Pancreas (tissue), 10 donors: ENCODE measurements at regions not wholly inside any gene's neighbourhood (a gene's known extent, or its start where the extent isn't known, plus 50 kb on each side); places are given as distances from the start of the nearest gene placed in this dataset.
A peak's percentile ranks its signal among the peaks of the same experiment; 100 is the strongest.

Source experiments
- ATAC-seq, 4 donors: fragments of 200-7000 bp; cut with Tn5 transposase; one replicate each; pipeline versions ENCODE4 v1.8.0 to v1.9.1; 2020; ENCODE audit warnings: mild to moderate bottlenecking in 4 of 4, moderate library complexity in 4 of 4
- DNase-seq, 6 donors: peaks; one replicate each; pipeline ENCODE4 v3.0.0-alpha.2; 2020
- FAIRE-seq: peaks from 2 replicates; lab custom pipeline; 2012; peaks lifted over from hg19 to GRCh38; lab: Jason Lieb, UNC
- H3K27ac ChIP-seq, 4 donors: fragments of 200-600 bp; sonication (generic); 1 replicate in 3 of 4; 2 replicates in 1 of 4; pipeline versions ENCODE4 v1.5.0 to v1.8.0; 2020
- H3K27me3 ChIP-seq, 4 donors: fragments of 200-600 bp; one replicate each; pipeline ENCODE4 v1.8.0; 2021
- H3K36me3 ChIP-seq, 3 donors: fragments of 200-600 bp; sonication (generic) in 1 of 3; one replicate each; pipeline versions ENCODE4 v1.5.0 to v1.8.0; 2020 to 2021
- H3K4me1 ChIP-seq, 3 donors: fragments of 200-600 bp; one replicate each; pipeline ENCODE4 v1.8.0; 2021
- H3K4me3 ChIP-seq, 4 donors: fragments of 200-600 bp; sonication (generic) in 2 of 4; one replicate each; pipeline versions ENCODE4 v1.5.0 to v1.8.0; 2020 to 2021
- H3K9me3 ChIP-seq, 4 donors: fragments of 200-600 bp; one replicate each; pipeline ENCODE4 v1.8.0; 2021
- WGBS, 2 donors: extraction: QIAGEN DNeasy Blood & Tissue Kit; methylation state at CpG; one replicate each; pipeline ENCODE4 v1.1.7; 2013; 5-methylcytosine and 5-hydroxymethylcytosine counted together
- intact Hi-C, 3 donors: fragments of 100-400 bp; cut with DNase I; formaldehyde crosslinking; loops; one replicate each; pipeline versions ENCODE4 v1.11.1 to v1.14.2; 2022
- TF ChIP-seq, protein P1 (sequence below), 4 donors: fragments of 200-600 bp; sonication (generic) in 3 of 4; IDR thresholded peaks; one replicate each; pipeline versions ENCODE4 v1.5.0 to v1.8.0; 2021; ENCODE audit warnings: antibody characterized with exemption in 4 of 4
- donor health status: healthy with polysubstance abuse.
- donor health status: DM: no; HTN: no; CAD: no; lungs with moderate emphysema.
- donor health status: DM: no; HTN: no; CAD: no.
- donor health status: control.
- donor health status: control.
- donor health status: Bipolar disorder and iron deficiency.
- donor health status: DM: yes; HTN: yes; CAD: no.
- donor health status: DM: no; HTN: no; CAD: no.
- donor health status: DM: no; HTN: no; CAD: no.
- donor health status: DM: yes; HTN: yes; CAD: no.

DNA sequence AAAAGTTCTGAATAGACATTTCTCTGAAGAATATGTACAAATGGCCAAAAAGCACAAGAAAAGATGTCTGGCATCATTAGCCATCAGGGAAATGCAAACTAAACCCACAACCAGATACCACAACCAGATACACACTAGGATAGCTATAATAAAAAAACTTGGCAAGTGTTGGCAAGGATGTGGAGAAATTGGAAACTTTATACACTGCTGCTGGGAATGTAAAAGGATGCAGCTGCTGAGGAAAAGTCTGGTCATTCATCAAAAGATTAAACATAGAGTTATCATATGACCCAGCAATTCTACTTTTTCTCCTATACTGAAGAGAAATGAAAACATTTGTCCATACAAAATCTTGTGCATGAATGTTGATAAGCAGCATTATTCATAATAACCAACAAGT, 92.3 kb downstream of the UCHL1 start:
- FAIRE-seq (no peak), DNase-seq (no peak), ATAC-seq (no peak)
- Histone ChIP-seq H3K27me3 (no peaks in the 10 kb centered on the region), H3K4me3 (no peak overlapping the region), H3K36me3 (no peaks in the 10 kb centered on the region), H3K4me1 (no peaks in the 10 kb centered on the region), H3K9me3 (no peaks in the 10 kb centered on the region), H3K27ac (no peak overlapping the region)
- intact Hi-C loops = no loop called here
- TF ChIP-seq, protein P1, sequence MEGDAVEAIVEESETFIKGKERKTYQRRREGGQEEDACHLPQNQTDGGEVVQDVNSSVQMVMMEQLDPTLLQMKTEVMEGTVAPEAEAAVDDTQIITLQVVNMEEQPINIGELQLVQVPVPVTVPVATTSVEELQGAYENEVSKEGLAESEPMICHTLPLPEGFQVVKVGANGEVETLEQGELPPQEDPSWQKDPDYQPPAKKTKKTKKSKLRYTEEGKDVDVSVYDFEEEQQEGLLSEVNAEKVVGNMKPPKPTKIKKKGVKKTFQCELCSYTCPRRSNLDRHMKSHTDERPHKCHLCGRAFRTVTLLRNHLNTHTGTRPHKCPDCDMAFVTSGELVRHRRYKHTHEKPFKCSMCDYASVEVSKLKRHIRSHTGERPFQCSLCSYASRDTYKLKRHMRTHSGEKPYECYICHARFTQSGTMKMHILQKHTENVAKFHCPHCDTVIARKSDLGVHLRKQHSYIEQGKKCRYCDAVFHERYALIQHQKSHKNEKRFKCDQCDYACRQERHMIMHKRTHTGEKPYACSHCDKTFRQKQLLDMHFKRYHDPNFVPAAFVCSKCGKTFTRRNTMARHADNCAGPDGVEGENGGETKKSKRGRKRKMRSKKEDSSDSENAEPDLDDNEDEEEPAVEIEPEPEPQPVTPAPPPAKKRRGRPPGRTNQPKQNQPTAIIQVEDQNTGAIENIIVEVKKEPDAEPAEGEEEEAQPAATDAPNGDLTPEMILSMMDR (IDR thresholded peaks at IDR 0.05) = no peak

DNA sequence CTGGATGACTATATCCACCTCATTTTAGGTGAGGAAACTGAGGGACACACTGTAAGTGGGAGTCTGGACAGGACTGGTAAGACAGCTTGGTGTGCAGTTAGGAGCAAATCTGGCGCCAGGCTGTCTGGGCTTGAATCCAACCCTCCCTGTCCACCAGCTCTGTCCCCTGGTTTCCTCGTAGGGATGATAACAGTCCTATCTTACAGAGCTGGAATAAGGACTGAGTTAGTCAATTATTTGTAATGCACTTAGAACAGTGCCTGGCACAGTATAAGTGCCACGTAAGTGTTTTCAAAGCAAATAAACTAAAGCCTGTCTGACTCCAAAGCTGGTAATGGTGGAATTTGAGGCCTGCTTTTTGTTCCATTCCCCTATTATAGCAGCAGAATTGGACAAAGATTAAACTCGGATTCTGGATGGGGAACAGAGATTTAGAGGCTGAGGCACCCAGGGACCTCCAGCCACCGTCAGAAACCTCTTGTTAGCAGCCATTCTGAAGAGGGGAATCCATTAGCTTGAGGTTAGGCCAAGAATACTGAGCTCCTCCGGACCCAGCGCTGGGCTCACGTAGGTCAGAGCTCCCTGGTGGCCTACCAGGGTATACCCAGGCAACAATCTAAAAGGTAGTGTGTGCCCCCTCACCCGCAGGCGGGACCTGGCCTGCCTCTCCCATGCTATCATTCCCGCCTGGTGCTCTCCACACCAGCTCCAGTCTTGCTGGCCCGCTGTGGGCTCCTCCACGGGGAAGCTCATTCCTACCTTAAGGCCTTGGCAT, 102.1 kb downstream of the UCHL1 start:
- FAIRE-seq (no peak), ATAC-seq (peak in 1 of 4 donors; percentile 31), DNase-seq (peak in 2 of 6 donors; percentile 16 to 46)
- TF ChIP-seq, protein P1 (IDR thresholded peaks at IDR 0.05) = no peak
- intact Hi-C loops = no loop called here
- Histone ChIP-seq H3K4me1 (peaks cover 0 to 7% (median 0%) of the 10 kb centered on the region in 3 donors), H3K4me3 (no peak overlapping the region), H3K27ac (peak overlapping the region in 2 of 4 donors; percentile 31 to 61), H3K27me3 (no peaks in the 10 kb centered on the region), H3K36me3 (no peaks in the 10 kb centered on the region), H3K9me3 (no peaks in the 10 kb centered on the region)
- 76 to 80% methylated on average over 13 of the region's 13 CpGs for WGBS, 2 donors

DNA sequence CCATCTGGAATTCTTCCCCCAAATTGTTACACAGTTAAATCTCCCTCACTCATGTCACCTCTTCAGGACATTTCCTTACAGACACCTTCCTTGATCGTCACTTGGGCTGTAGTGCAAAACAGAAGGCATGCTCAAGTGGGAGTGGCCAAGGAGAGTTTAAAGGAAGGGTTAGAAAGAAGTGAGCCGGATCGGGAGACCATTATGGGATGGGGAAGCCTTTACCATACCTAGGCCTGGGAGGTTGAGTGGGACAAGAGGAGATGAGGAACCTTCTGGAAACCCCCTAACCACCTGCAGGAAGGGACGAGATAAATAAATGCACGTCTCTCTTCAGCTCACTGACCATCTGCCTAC, 102.7 kb downstream of the UCHL1 start:
- 81 to 91% methylated on average over 5 of the region's 5 CpGs for WGBS, 2 donors

GRCh38 chr4:41359836-41360213, 103.1 kb downstream of the UCHL1 start:
- FAIRE-seq (no peak), DNase-seq (no peak), ATAC-seq (no peak)
- H3K36me3 ChIP-seq = no peaks in the 10 kb centered on the region
- no peaks in the 10 kb centered on the region for H3K9me3 ChIP-seq
- peaks cover 0 to 11% (median 0%) of the 10 kb centered on the region in 3 donors for H3K4me1 ChIP-seq
- peak overlapping the region in 3 of 4 donors; percentile 53 to 82 (median 76) for H3K27ac ChIP-seq
- intact Hi-C loops = no loop called here
- WGBS, 2 donors = 33 to 37% methylated on average over 11 of the region's 11 CpGs
- H3K4me3 ChIP-seq = peak overlapping the region; percentile 38 to 81 (median 65)
- TF ChIP-seq, protein P1 (IDR thresholded peaks at IDR 0.05) = no peak
- H3K27me3 ChIP-seq = no peaks in the 10 kb centered on the region

More for the DNA sequence above, 102.7 kb downstream of the UCHL1 start:
- FAIRE-seq = no peak
- H3K4me3 ChIP-seq = no peak overlapping the region
- peaks cover 0 to 11% (median 0%) of the 10 kb centered on the region in 3 donors for H3K4me1 ChIP-seq
- H3K27ac ChIP-seq = peak overlapping the region in 2 of 4 donors; percentile 31 to 61
- no peaks in the 10 kb centered on the region for H3K27me3 ChIP-seq
- intact Hi-C loops = no loop called here
- no peak for ATAC-seq
- H3K36me3 ChIP-seq = no peaks in the 10 kb centered on the region
- TF ChIP-seq, protein P1 (IDR thresholded peaks at IDR 0.05) = no peak
- H3K9me3 ChIP-seq = no peaks in the 10 kb centered on the region
- DNase-seq = no peak
